ENCODE measurements at regions not wholly inside any gene's neighbourhood (a gene's known extent, or its start where the extent isn't known, plus 50 kb on each side); places are given as distances from the start of the nearest gene placed in this dataset.

DNA sequence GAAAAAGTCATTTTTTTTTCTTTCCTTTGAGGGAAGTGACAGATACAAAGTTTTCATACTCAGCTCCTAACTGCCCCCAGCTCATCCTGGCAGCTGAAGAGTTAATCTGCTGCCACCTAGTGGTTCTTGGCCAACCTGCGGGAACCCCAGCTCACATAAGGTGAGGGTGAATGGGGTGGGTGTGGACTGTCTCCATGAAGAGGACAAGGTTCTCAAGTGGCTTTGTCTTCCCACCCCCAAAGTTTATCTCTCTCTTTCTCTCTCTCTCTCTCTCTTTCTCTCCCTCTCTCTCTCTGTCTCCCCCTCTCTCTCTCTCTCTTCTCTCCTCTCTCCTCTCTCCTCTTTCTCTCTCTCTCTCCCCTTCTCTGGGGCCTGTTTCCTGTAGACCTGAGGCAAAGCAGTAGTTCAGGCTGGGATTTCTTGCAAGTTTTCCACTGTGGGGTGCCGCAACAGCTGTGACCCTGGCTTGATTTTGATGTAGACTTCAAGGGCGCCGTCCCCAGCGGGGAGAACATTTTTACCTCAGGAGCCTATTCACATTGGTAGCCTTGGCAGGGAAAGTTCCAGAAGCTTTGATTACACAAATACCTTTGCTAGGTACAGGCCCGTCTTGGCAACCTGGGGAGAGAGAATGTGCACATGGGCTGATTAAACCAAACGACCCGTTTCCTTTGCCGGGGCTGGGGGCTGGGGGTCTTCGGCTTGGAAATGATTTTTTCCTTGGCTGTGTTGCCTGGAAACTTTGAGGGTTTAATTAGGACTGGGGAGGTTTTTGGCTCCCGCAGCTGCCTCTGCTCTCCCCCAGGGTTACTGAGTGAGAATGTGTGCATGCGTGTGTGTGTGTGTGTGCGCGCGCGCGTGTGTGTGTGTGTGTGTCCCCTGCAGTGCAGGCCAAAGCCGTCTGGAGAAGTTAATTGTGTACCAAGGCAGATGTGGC is 135.9 kb downstream of the TM2D1 start:
- Mint-ChIP-seq H3K27ac (peak overlapping the region; percentile 71), H3K9me3 (no peaks in the 10 kb centered on the region), H3K4me3 (0 out of 2 replicates have a peak overlapping the region, but pooled peaks have one; percentile 17), H3K36me3 (no peaks in the 10 kb centered on the region), H3K27me3 (ENCODE audit: low read depth) (no peaks in the 10 kb centered on the region; the same call in 1 of the 2 replicates), H3K4me1 (peaks cover 30% of the 10 kb centered on the region)
- ATAC-seq (peak; percentile 89), DNase-seq (ENCODE audit: low spot score) (peak; percentile 81)
- TF ChIP-seq ZNF396 (CRISPR knock-in tag; IDR thresholded peaks at IDR 0.05; ENCODE audit: borderline replicate concordance) (0 out of 2 replicates have a peak, but pooled peaks have one; percentile 18), ZNF423 (CRISPR knock-in tag; IDR thresholded peaks at IDR 0.05) (peak; percentile 1; the same call in 1 of the 2 replicates), ZBTB43 (CRISPR knock-in tag; IDR thresholded peaks at IDR 0.05) (peak; percentile 45; the same call in 1 of the 2 replicates)
- TF ChIP-seq, protein P1, sequence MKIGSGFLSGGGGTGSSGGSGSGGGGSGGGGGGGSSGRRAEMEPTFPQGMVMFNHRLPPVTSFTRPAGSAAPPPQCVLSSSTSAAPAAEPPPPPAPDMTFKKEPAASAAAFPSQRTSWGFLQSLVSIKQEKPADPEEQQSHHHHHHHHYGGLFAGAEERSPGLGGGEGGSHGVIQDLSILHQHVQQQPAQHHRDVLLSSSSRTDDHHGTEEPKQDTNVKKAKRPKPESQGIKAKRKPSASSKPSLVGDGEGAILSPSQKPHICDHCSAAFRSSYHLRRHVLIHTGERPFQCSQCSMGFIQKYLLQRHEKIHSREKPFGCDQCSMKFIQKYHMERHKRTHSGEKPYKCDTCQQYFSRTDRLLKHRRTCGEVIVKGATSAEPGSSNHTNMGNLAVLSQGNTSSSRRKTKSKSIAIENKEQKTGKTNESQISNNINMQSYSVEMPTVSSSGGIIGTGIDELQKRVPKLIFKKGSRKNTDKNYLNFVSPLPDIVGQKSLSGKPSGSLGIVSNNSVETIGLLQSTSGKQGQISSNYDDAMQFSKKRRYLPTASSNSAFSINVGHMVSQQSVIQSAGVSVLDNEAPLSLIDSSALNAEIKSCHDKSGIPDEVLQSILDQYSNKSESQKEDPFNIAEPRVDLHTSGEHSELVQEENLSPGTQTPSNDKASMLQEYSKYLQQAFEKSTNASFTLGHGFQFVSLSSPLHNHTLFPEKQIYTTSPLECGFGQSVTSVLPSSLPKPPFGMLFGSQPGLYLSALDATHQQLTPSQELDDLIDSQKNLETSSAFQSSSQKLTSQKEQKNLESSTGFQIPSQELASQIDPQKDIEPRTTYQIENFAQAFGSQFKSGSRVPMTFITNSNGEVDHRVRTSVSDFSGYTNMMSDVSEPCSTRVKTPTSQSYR (CRISPR knock-in tag; IDR thresholded peaks at IDR 0.05): no peak
- TF ChIP-seq, protein P2, sequence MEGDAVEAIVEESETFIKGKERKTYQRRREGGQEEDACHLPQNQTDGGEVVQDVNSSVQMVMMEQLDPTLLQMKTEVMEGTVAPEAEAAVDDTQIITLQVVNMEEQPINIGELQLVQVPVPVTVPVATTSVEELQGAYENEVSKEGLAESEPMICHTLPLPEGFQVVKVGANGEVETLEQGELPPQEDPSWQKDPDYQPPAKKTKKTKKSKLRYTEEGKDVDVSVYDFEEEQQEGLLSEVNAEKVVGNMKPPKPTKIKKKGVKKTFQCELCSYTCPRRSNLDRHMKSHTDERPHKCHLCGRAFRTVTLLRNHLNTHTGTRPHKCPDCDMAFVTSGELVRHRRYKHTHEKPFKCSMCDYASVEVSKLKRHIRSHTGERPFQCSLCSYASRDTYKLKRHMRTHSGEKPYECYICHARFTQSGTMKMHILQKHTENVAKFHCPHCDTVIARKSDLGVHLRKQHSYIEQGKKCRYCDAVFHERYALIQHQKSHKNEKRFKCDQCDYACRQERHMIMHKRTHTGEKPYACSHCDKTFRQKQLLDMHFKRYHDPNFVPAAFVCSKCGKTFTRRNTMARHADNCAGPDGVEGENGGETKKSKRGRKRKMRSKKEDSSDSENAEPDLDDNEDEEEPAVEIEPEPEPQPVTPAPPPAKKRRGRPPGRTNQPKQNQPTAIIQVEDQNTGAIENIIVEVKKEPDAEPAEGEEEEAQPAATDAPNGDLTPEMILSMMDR (IDR thresholded peaks at IDR 0.05): peak; percentile 85
- ChIA-PET POLR2A (interaction anchor here (0.6 kb wide), 3 partner anchors 53 to 541 kb away, joined by 3 to 4 read pairs (median 4); no protein-coding TSS in a partner anchor), CTCF (interaction anchor here (0.5 to 4.6 kb wide), 47 partner anchors 9 to 741 kb away, joined by 3 to 27 read pairs (median 4); no protein-coding TSS in a partner anchor)

GRCh38 chr1:61585714-61586113 is 139.2 kb downstream of the TM2D1 start:
- ChIA-PET CTCF (interaction anchor here (0.5 to 1.6 kb wide), 2 partner anchors 266 to 290 kb away, joined by 3 to 4 read pairs; no protein-coding TSS in a partner anchor), POLR2A (no interaction called here)
- no peak overlapping the region; the same call in 1 of the 2 replicates for H3K27ac Mint-ChIP-seq
- H3K4me3 Mint-ChIP-seq: no peak overlapping the region
- no peaks in the 10 kb centered on the region for H3K9me3 Mint-ChIP-seq
- H3K36me3 Mint-ChIP-seq: no peaks in the 10 kb centered on the region
- peaks cover 30% of the 10 kb centered on the region for H3K4me1 Mint-ChIP-seq
- no peaks in the 10 kb centered on the region; the same call in 1 of the 2 replicates for H3K27me3 Mint-ChIP-seq (ENCODE audit: low read depth)
- DNase-seq (ENCODE audit: low spot score) (no peak), ATAC-seq (no peak)
- no peak for TF ChIP-seq ESRRA (CRISPR knock-in tag; IDR thresholded peaks at IDR 0.05; ENCODE audit: borderline replicate concordance)
- TF ChIP-seq ATF3 (CRISPR knock-in tag; conservative IDR thresholded peaks at IDR 0.05): no peak
- TF ChIP-seq ELF4 (CRISPR knock-in tag; IDR thresholded peaks at IDR 0.05; ENCODE audit: low read depth): no peak
- no peak for TF ChIP-seq JUN (CRISPR knock-in tag; IDR thresholded peaks at IDR 0.05)
- TF ChIP-seq RELA (CRISPR knock-in tag; IDR thresholded peaks at IDR 0.05; ENCODE audit: borderline replicate concordance): no peak
- no peak for TF ChIP-seq E2F4 (CRISPR knock-in tag; IDR thresholded peaks at IDR 0.05; ENCODE audit: borderline replicate concordance, low read depth)
- no peak for TF ChIP-seq HMGA2 (CRISPR knock-in tag; IDR thresholded peaks at IDR 0.05)
- TF ChIP-seq, protein P2 (IDR thresholded peaks at IDR 0.05): no peak
- TF ChIP-seq EMX1 (CRISPR knock-in tag; IDR thresholded peaks at IDR 0.05): no peak
- TF ChIP-seq, protein P3, sequence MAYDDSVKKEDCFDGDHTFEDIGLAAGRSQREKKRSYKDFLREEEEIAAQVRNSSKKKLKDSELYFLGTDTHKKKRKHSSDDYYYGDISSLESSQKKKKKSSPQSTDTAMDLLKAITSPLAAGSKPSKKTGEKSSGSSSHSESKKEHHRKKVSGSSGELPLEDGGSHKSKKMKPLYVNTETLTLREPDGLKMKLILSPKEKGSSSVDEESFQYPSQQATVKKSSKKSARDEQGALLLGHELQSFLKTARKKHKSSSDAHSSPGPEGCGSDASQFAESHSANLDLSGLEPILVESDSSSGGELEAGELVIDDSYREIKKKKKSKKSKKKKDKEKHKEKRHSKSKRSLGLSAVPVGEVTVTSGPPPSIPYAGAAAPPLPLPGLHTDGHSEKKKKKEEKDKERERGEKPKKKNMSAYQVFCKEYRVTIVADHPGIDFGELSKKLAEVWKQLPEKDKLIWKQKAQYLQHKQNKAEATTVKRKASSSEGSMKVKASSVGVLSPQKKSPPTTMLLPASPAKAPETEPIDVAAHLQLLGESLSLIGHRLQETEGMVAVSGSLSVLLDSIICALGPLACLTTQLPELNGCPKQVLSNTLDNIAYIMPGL (CRISPR knock-in tag; IDR thresholded peaks at IDR 0.05): no peak
- no peak for TF ChIP-seq NFE2L1 (CRISPR knock-in tag; IDR thresholded peaks at IDR 0.05)
- no peak for TF ChIP-seq NFYB (CRISPR knock-in tag; conservative IDR thresholded peaks at IDR 0.05; ENCODE audit: low read depth)
- TF ChIP-seq GABPB1 (CRISPR knock-in tag; IDR thresholded peaks at IDR 0.05): no peak
- no peak for TF ChIP-seq MAX (CRISPR knock-in tag; IDR thresholded peaks at IDR 0.05)
- TF ChIP-seq ZNF416 (CRISPR knock-in tag; IDR thresholded peaks at IDR 0.05): no peak
- TF ChIP-seq ZBTB43 (CRISPR knock-in tag; IDR thresholded peaks at IDR 0.05): no peak
